K562 (cell line): ENCODE measurements at regions not wholly inside any gene's neighbourhood (a gene's known extent, or its start where the extent isn't known, plus 50 kb on each side); places are given as distances from the start of the nearest gene placed in this dataset.

Experiments used
- ARID1B ChIP-seq: fragments of 450-650 bp; IDR thresholded peaks from 2 replicates; pipeline ENCODE4 v1.6.1; 2016; ENCODE audit warnings: antibody characterized with exemption, mild to moderate bottlenecking, inconsistent platforms
- ATF1 ChIP-seq, 2 experiments: fragments of 450-650 bp in 1 of 2; IDR thresholded peaks; 2 replicates each; pipeline ENCODE4 v1.6.1; 2016; ENCODE audit warnings: missing compliant biosample characterization in 1 of 2, missing genetic modification characterization in 1 of 2
- BHLHE40 ChIP-seq: IDR thresholded peaks from 2 replicates; pipeline ENCODE4 v1.6.1; 2011; ENCODE audit warnings: low read length, improper control_type of control experiment
- CXXC5 ChIP-seq: fragments of 250-450 bp; sonication (Bioruptor Pico); IDR thresholded peaks from 2 replicates; pipeline ENCODE4 v1.8.0; 2022; ENCODE audit warnings: inconsistent platforms, mild to moderate bottlenecking, moderate library complexity
- E2F5 ChIP-seq: sonication (generic); formaldehyde crosslinking; IDR thresholded peaks from 2 replicates; pipeline ENCODE4 v1.8.0; 2022; ENCODE audit warnings: mild to moderate bottlenecking, missing genetic modification reagents
- EHMT2 ChIP-seq: fragments of 450-650 bp; IDR thresholded peaks from 2 replicates; pipeline ENCODE4 v1.6.1; 2018; ENCODE audit warnings: antibody characterized with exemption
- ETV1 ChIP-seq: fragments of 450-650 bp; conservative IDR thresholded peaks from 2 replicates; pipeline ENCODE4 v1.6.1; 2016; ENCODE audit warnings: missing genetic modification characterization, control low read depth, low read depth, missing compliant biosample characterization
- L3MBTL2 ChIP-seq: fragments of 450-650 bp; IDR thresholded peaks from 2 replicates; pipeline ENCODE4 v1.6.1; 2016; ENCODE audit warnings: mild to moderate bottlenecking, moderate library complexity
- MXI1 ChIP-seq: IDR thresholded peaks from 2 replicates; pipeline ENCODE4 v1.6.1; 2011; ENCODE audit warnings: low read depth, mild to moderate bottlenecking, improper control_type of control experiment, low read length
- NELFE ChIP-seq: IDR thresholded peaks from 2 replicates; pipeline ENCODE4 v1.6.1; 2011; ENCODE audit warnings: mild to moderate bottlenecking; ENCODE audit not compliant: insufficient read depth, insufficient read length
- NUFIP1 ChIP-seq: fragments of 450-650 bp; IDR thresholded peaks from 2 replicates; pipeline ENCODE4 v1.6.1; 2018; ENCODE audit not compliant: partially characterized antibody
- PHF20 ChIP-seq: fragments of 450-650 bp; IDR thresholded peaks from 2 replicates; pipeline ENCODE4 v1.6.1; 2018; ENCODE audit not compliant: partially characterized antibody
- PHTF2 ChIP-seq: fragments of 250-450 bp; sonication (Bioruptor Pico); IDR thresholded peaks from 2 replicates; pipeline ENCODE4 v1.5.0; 2021; ENCODE audit warnings: mild to moderate bottlenecking
- PML ChIP-seq: IDR thresholded peaks from 2 replicates; pipeline ENCODE4 v1.6.1; 2012; ENCODE audit warnings: low read length, inconsistent platforms
- SFPQ ChIP-seq: fragments of 200-400 bp; formaldehyde crosslinking; IDR thresholded peaks from 2 replicates; pipeline ENCODE4 v1.6.1; 2017; ENCODE audit warnings: mild to moderate bottlenecking, low read depth, low read length, moderate library complexity
- TEAD2 ChIP-seq: fragments of 450-650 bp; IDR thresholded peaks from 2 replicates; pipeline ENCODE4 v1.6.1; 2016; ENCODE audit warnings: missing genetic modification characterization, control low read depth, missing compliant biosample characterization
- TFE3 ChIP-seq: fragments of 450-650 bp; formaldehyde crosslinking; IDR thresholded peaks from 2 replicates; pipeline ENCODE4 v1.4.0; 2020; ENCODE audit warnings: mild to moderate bottlenecking, mixed read lengths
- ZBTB49 ChIP-seq: sonication (generic); formaldehyde crosslinking; IDR thresholded peaks from 2 replicates; pipeline ENCODE4 v1.8.0; 2022; ENCODE audit warnings: missing genetic modification reagents, mild to moderate bottlenecking, borderline replicate concordance
- ZBTB8A ChIP-seq: fragments of 450-650 bp; IDR thresholded peaks from 2 replicates; pipeline ENCODE4 v1.6.1; 2018; ENCODE audit warnings: mild to moderate bottlenecking, moderate library complexity; ENCODE audit not compliant: partially characterized antibody
- ZNF175 ChIP-seq: fragments of 200-800 bp; sonication (Bioruptor generic); IDR thresholded peaks from 2 replicates; pipeline ENCODE4 v1.6.1; 2016; ENCODE audit warnings: low read depth, mild to moderate bottlenecking, missing genetic modification characterization, missing compliant biosample characterization
- ZNF239 ChIP-seq: fragments of 250-450 bp; sonication (Bioruptor Pico); IDR thresholded peaks from 2 replicates; pipeline ENCODE4 v1.4.0; 2020; ENCODE audit warnings: mild to moderate bottlenecking
- ZNF316 ChIP-seq: fragments of 450-650 bp; IDR thresholded peaks from 2 replicates; pipeline ENCODE4 v1.6.1; 2016

- TF ChIP-seq PHF20 (no peak), SFPQ (no peak), PHTF2 (CRISPR knock-in tag) (no peak), CXXC5 (peak; percentile 37; the same call in 1 of the 2 replicates), ZBTB49 (CRISPR knock-in tag) (no peak), PML (no peak), E2F5 (CRISPR knock-in tag) (no peak), ARID1B (peak; percentile 44; the same call in 1 of the 2 replicates), ZNF239 (CRISPR knock-in tag) (no peak), ZBTB8A (no peak), ATF1 (CRISPR knock-in tag; IDR thresholded peaks at IDR 0.05) (no peak), ATF1 (tag; IDR thresholded peaks at IDR 0.05) (peak; percentile 39; the same call in 1 of the 2 replicates), NUFIP1 (no peak), ZNF175 (no peak), ETV1 (tag) (no peak), EHMT2 (0 out of 2 replicates have a peak, but pooled peaks have one; percentile 10), ZNF316 (no peak), NELFE (no peak), BHLHE40 (0 out of 2 replicates have a peak, but pooled peaks have one; percentile 26), TEAD2 (tag) (no peak), MXI1 (no peak), L3MBTL2 (0 out of 2 replicates have a peak, but pooled peaks have one; percentile 18), TFE3 (CRISPR knock-in tag) (no peak)
Measured at GRCh38 chr15:38627689-38628277, 63.2 kb upstream of the RASGRP1 start (continued).
